ENCODE measurements at regions not wholly inside any gene's neighbourhood (a gene's known extent, or its start where the extent isn't known, plus 50 kb on each side); places are given as distances from the start of the nearest gene placed in this dataset.

DNA sequence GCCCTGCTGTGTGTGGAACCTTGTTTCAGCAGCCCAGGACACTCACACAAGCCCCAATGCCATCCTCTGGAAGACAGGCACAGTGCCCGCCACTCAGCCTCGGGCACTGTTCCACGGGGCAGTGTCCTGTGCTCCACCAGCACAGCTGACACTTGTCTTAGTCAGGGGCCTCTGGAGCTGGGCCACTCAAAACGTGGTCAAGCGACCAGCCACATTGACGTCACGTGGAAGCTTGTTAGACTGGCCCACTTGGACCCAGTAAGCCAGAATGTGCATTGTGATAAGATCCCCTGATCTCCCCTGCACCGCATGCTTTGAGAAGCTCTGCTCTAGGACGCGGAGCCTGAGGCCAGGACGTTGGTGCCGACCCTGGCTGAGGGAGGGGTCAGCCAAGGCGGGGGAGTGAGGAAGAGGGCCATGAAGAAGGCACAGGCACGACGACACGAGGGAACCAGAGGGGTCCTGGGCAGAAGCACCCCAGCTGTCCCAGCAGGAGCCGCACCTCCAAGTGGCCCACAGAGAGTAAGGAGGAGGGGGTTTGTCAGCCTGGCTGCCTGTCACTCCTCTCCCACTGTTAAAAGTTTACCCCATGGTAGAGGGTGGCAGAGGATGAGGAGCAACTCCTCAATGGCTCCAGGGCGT, 64.6 kb downstream of the LINC01488 start:
- in situ Hi-C loops (cut with HindIII; ENCODE audit: low pct_unique_long_range_greater_than_20kb, low sequenced_read_pairs), result no loop called here
- no peak for DNase-seq (ENCODE audit: low read depth)

DNA sequence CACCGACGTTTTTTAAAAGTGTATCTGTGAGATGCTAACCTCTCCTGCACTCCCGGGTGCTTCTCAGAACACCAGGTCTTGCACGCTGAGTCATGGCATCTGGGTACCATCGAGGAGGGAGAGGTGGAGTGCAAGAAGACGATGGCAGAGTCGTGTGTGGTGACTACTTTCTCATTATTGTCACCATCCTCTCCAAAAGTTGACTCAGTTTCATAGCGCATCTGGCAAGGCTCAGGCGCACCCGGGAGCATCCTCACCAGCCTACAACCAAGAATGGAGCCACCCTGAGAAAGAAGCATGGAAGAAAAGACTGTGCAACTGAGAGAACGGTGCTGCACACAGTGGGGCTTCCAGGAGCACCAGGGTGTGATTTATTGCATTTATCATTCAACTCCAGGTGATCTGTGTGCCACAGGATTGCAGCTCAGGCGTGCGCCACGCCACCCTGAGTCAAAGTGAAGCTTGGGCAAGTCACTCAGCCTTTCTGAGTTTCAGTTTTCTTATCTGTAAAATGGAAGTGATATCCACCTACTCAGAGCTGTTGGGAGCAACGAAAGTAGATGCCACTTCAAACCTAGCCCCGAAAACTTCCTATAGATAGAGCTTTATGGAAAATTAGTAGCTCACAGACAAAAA, 65.4 kb downstream of the LINC01488 start:
- in situ Hi-C loops (cut with HindIII; ENCODE audit: low pct_unique_long_range_greater_than_20kb, low sequenced_read_pairs), result no loop called here
- no peak for DNase-seq (ENCODE audit: low read depth)

DNA sequence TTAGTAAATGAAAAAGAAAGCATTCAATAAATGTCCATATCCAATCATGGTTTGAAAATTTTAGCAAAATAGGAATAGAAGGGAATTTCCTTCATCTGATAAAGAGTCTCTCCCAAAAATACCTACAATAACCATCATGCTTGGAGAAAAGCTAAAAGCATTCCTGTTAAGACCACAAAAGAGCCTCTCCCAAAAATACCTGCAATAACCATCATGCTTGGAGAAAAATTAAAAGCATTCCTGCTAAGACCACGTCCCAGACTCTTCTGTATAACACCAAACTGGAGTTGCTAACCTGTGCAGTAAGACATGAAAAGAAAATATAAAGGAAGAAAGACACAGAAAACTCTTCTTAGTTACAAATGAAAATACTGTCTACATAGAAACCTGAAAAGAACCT, 69.4 kb downstream of the LINC01488 start:
- DNase-seq (ENCODE audit: low read depth), result no peak
- in situ Hi-C loops (cut with HindIII; ENCODE audit: low pct_unique_long_range_greater_than_20kb, low sequenced_read_pairs), result no loop called here

DNA sequence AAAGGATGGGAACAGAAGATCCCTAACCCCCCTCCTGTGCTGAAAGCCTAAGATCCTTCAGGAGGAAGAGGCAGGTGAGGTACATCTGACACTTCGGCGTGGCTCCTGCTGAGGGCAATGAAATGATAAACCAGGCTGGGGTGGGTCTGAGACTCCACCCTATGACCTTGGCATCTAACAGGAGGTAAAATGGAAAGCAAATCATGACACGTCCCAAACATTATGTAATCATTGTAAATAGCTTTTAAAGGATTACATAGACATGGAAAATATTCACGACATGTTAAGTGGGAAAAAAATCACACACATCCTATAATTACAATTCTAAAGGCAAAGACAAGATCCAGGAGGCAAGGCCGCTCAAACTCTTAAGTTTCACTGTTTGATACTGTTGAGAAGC, 70.5 kb downstream of the LINC01488 start:
- in situ Hi-C loops (cut with HindIII; ENCODE audit: low pct_unique_long_range_greater_than_20kb, low sequenced_read_pairs), result no loop called here
- no peak for DNase-seq (ENCODE audit: low read depth)

DNA sequence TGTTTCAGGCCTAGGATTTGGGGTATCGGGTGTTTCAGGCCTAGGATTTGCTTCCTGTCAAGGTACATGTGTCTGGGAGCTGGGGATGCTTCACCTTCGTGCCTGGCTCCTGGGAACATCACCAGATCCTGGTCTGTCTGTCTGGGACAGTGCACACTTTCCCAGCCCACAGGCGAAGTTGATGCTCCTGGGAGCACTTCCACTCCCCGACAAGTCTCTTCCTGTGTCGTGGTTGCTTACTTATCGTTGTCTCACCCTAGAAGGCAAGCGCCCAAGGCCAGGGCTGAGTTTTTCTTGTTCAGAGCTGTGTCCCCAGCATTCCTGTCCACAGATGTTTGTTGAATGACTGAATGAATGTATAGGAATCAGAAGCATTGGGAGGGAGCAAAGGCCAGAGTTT, 71.5 kb downstream of the LINC01488 start:
- in situ Hi-C loops (cut with HindIII; ENCODE audit: low pct_unique_long_range_greater_than_20kb, low sequenced_read_pairs), result no loop called here

DNA sequence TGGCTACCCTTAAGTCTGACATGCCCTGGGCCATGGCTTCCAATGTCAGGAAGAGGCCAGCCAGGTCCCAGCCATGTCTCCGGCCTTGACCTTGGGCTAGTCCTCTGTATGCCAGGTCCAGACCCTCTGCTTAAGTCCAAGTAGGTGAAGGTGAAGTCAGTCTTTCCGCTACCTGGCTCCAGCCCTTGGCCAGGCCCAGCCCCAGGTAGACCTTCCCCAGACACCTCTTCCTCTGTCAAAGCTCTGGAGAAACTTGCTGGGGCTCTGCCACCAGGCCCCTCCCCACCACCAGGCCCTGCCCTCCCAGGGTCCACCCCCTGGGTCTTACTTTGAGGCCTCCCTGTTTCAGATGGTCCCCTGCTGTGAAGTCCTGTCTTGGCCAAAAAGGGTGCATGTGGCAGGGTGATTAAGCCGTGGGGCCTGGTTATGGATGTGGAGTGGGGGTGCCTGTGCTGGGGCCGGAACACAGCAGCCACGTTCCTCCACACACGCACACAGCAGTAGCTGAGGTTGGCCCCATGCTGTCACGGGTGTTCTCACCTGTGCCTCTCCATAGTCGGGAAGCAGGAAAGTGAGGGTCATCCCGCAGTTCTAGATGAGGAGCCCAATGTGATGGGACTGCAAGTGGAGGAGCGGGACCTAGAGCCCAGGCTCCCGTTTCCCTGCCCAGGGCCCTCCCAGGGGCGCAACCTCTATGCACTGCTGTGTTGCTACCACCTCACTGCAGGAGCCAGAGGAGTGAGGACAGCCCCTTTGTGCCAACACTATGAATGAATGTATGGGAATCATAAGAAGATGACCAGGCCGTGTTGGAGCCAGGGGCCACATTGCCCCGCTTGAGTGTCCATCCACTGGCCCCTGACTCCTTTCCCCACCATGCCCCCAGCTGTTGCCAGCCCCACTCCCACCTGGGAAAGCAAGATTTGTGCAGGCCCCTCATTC, 72.2 kb downstream of the LINC01488 start:
- DNase-seq (ENCODE audit: low read depth), result no peak
- in situ Hi-C loops (cut with HindIII; ENCODE audit: low pct_unique_long_range_greater_than_20kb, low sequenced_read_pairs), result no loop called here

More for the DNA sequence above, 71.5 kb downstream of the LINC01488 start:
- no peak for DNase-seq (ENCODE audit: low read depth)

DNA sequence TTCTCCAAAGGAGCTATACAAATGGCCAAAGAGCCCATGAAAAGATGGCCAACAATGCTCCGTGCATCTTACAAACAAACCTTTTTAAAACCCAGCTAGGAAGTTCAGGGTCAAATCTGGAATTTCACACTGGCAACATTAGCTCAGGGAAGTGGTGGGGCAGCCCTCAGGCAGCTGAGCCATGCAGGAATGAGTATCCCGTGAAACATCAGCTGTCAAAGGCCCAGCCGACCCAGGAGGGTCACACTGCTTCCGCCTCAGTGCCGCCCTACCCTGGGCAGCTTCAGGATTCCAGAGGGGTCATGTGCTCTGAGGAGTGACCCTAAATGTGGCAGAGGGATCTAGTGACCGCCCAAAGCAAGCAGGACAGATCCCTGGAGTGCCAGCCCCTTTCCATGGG, 73.4 kb downstream of the LINC01488 start:
- no peak for DNase-seq (ENCODE audit: low read depth)
- in situ Hi-C loops (cut with HindIII; ENCODE audit: low pct_unique_long_range_greater_than_20kb, low sequenced_read_pairs), result no loop called here

DNA sequence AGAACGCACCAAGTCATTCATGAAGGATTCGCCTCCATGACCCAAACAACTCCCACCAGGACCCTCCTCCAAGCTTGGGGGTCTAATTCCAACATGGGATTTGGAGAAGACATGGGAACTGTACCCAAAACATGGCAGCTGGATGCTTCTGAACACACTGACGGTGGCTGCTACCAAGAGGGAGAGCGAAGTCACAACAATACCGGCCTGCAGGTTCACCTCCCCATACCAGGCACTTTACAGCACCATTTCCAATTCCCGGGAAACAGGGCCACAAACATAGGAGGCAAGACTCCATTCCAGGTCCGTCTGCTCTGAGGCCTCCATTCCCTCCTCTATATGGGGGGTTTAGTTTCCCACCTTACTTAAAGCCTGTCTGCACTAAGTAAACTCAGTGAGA, 75.8 kb downstream of the LINC01488 start:
- in situ Hi-C loops (cut with HindIII; ENCODE audit: low pct_unique_long_range_greater_than_20kb, low sequenced_read_pairs), result no loop called here
- no peak for DNase-seq (ENCODE audit: low read depth)

DNA sequence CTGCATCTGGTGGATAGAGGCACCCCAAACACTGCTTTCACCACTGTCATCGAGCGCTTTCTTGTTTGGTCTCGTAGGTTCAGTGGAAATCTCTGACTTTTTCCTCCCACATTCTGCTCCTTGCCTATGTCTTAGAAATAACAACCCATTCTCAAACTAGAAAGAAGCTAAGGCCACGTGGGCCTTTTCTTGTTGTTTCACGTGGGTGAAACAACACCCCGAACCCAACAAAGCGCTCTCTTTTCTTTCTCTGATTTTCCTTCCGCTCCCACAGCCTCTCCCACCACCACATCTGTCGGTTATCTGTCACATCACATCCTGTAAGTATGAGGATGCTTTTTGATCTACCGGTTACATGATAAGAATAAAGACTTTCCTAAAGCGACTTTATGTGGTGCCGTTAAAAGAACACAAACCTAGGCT, 77.1 kb downstream of the LINC01488 start:
- in situ Hi-C loops (cut with HindIII; ENCODE audit: low pct_unique_long_range_greater_than_20kb, low sequenced_read_pairs), result no loop called here
- DNase-seq (ENCODE audit: low read depth), result no peak

DNA sequence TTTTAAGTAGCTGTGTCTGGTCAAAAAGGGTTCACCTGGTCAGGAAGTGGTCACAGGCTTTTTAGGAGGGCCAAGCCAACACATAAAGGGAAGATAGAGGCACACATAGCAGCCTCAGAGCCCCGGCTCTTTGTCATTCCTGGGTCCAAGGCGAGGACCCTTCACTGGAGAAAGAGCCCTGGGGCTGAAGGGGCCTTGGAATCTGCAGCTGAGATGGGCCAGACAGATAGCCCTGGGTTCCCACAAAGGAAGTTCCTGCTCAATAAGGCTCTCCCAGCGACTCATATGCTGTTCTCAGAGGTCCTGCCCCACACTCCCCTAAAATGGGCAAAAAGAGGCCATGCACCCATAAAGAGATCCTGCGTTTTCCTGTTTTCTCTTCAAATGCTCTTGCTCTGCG, 77.7 kb downstream of the LINC01488 start:
- in situ Hi-C loops (cut with HindIII; ENCODE audit: low pct_unique_long_range_greater_than_20kb, low sequenced_read_pairs), result no loop called here

DNA sequence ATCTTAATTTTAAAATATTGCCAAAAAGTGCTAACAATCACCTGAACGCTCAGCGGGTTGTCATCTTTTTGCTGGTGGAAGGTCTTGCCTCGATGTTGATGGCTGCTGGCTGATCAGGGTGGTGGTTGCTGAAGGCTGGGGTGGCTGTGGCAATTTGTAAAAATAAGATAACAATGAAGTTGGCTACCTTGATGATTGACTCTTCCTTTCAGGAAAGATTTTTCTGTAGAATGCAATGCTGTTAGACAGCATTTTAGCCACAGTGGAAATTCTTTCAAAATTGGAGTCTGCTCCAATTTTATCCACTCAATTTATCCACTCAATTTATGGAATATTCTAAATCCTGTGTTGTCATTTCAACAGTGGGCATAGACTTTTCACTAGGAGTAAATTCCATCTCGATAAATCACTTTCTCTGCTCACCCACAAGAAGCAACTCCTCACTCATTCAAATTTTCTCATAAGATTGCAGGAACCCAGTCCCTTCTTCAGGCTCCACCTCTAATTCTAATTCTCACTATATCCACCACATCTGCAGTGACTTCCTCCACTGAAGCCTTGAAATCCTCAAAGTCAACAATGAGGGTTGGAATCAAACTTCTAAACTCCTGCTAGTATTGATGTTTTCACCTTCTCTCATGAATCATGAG, 78.8 kb downstream of the LINC01488 start:
- no peak for DNase-seq (ENCODE audit: low read depth)
- in situ Hi-C loops (cut with HindIII; ENCODE audit: low pct_unique_long_range_greater_than_20kb, low sequenced_read_pairs), result no loop called here

More for the DNA sequence above, 77.7 kb downstream of the LINC01488 start:
- no peak for DNase-seq (ENCODE audit: low read depth)

DNA sequence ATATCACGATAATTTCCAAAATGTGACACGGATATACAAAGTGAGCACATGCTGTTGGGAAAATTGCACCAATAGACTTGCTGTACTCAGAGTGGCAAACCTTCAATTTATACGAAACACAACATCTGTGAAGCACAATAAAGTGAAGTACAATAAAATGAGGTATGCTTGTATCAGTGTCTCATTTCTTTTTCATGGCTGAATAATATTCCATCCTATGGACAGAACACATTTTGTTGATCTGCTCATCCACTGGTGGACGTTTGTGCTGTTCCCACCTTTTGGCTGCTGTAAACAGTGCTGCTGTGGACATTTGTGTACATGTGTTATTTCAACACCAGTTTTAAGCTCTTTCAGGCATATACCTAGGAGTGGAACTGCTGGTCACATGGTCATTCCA, 78.7 kb upstream of the CCND1 start:
- in situ Hi-C loops (cut with HindIII; ENCODE audit: low pct_unique_long_range_greater_than_20kb, low sequenced_read_pairs), result no loop called here
- DNase-seq (ENCODE audit: low read depth), result no peak

DNA sequence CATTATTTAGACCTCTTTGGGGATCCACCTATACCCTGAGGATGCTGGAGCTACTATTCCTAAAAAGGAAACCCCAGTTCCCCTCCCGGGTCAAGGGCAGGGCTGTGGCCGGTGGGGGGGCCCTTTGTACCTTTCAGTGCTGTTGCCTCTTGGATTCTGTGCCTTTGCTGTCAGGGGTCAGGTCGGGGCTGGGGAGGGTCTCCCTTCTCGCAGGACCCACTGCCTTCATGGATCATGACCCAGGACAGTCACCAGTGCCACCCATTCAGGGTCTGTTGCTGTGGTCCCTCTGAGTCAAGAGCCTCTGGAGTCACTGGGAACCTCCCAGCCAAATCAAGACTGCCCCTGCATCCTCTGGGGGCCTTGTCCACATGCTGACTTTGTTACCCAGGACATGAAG, 78.1 kb upstream of the CCND1 start:
- DNase-seq (ENCODE audit: low read depth), result no peak
- in situ Hi-C loops (cut with HindIII; ENCODE audit: low pct_unique_long_range_greater_than_20kb, low sequenced_read_pairs), result no loop called here

DNA sequence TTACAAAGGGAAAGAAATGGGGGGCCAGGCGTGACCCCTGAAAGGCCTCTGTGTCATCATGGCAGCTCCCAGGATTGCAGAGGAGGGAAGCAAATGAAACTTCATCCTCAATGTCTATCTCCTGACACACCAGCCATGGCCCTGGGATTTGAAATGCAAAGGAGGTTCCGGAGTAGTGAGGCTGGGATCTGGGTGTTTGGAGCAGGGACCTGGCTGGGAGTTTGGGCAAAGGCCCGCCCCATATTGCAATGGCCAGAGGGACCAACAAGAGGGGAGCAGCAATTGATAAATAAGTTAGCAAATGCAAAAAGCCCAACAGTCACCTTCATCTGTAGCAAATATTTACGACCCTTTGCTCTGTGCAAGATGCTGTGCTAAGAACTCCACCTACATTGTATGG, 77.7 kb upstream of the CCND1 start:
- DNase-seq (ENCODE audit: low read depth), result no peak
- in situ Hi-C loops (cut with HindIII; ENCODE audit: low pct_unique_long_range_greater_than_20kb, low sequenced_read_pairs), result no loop called here

DNA sequence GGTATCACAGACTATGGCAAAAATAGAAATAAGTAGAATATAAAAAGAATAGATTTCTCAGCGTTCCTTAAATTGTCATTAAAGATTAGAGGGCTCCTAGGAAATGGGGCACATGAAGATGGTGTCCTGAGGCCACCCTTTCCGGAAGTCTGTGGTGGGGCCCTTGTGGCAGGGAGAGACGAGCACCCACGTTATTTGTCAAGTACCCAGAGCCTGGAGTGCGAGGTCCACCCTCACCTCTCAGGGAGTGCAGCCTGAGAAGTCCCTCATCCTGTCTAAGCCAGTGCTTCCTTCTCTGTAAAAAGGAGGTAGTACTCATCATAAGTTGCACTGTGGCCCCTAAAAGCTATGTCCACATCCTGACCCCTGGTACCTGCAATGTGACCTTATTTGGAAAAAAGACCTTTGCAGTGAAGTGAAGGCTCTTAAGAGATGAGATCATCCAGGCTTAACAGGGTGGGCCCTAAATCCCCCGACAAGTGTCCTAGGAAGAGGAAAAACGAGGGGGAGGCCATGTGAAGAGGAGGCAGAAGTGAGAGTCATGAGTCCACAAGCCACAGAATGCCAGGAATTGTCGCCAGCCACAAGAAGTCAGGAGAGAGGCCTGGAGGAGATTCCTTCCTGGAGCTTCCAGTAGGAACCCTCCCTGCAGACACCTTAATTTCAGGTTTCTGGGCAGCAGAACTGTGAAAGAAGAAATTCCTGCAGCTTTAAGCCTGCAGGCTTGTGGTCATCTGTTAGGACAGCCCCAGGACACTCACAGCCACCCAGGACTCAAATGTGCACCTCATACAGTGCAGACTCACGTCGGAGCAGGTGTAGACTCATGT, 76.8 kb upstream of the CCND1 start:
- in situ Hi-C loops (cut with HindIII; ENCODE audit: low pct_unique_long_range_greater_than_20kb, low sequenced_read_pairs), result no loop called here
- DNase-seq (ENCODE audit: low read depth), result peak; percentile 35

DNA sequence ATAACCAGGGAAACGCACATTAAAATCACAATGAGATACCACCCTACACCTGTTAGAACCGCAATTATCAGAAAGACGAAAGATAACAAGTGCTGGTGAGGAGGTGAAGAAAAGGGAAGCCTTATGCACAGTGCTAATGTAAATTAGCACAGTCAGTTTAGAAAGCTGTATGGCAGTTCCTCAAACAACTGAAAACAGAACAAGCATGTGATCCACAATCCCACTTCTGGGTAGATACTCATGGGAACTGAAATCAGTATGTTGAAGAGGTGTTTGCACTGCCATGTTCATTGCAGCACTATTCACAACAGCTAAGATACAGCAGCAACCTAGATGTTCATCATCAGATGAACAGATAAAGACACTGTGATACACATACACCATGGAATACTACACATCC, 75.0 kb upstream of the CCND1 start:
- no peak for DNase-seq (ENCODE audit: low read depth)
- in situ Hi-C loops (cut with HindIII; ENCODE audit: low pct_unique_long_range_greater_than_20kb, low sequenced_read_pairs), result no loop called here

DNA sequence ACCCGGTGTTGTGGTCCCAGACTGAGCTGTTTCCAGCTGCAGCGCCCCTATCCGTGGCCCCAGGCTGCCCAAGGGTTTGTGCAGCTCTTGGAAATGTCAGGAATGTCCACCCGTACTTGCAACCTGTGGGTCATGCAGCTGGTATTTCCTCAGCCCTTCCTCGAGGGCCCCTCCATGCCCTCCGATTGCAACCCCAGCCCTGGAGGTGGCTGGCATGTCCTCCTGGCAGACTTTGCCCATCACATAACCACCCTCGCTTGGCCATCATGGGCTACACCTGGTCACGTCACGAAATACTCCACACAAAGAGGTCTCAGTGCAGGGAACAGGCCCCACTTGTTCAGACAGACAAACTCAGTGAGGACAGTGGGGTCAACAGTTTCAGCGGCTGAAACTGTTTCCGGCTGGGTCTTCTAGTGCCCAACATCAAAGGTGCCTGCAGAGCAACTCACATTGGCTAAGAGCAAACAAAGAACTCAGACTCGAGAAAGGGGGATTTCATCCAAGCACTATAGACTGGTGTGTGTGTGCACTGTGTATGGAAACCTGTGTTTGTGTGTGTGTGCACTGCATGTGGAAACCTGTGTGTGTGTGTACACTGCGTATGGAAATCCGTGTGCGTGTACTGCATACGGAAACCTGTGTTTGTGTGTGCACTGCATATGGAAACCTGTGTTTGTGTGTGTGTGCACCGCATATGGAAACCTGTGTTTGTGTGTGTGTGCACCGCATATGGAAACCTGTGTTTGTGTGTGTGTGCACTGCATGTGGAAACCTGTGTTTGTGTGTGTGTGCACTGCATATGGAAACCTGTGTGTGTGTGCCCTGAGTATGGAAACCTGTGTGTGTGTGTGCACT, 72.8 kb upstream of the CCND1 start:
- DNase-seq (ENCODE audit: low read depth), result no peak
- in situ Hi-C loops (cut with HindIII; ENCODE audit: low pct_unique_long_range_greater_than_20kb, low sequenced_read_pairs), result no loop called here

Measured in Caki2 (cell line).